IMR-90 (cell line): ENCODE measurements at regions not wholly inside any gene's neighbourhood (a gene's known extent, or its start where the extent isn't known, plus 50 kb on each side); places are given as distances from the start of the nearest gene placed in this dataset.

Source experiments
- ATAC-seq: fragments of 200-7000 bp; cut with Tn5 transposase; 2 replicates; pipeline ENCODE4 v1.9.1; 2020; ENCODE audit warnings: low read depth, mild to moderate bottlenecking, moderate library complexity
- BruUV-seq: library from RNA; stranded (reverse); fragments of 400-500 nt; replicated peaks from 2 replicates; lab custom pipeline; 2021; lab: Mats Ljungman, UMichigan
- CTCF ChIA-PET: fragments of 300-600 bp; formaldehyde crosslinking; extraction: SDS; loops from one replicate; lab custom pipeline; 2021; ENCODE audit warnings: antibody characterized with exemption; lab: Yijun Ruan, JAX
- POLR2A ChIA-PET: fragments of 300-600 bp; sonication (Branson Sonifier 250); formaldehyde crosslinking; loops from one replicate; lab custom pipeline; 2022; ENCODE audit warnings: antibody characterized with exemption; ENCODE audit not compliant: unreplicated experiment; lab: Charles Lee
- DNase-seq: peaks from one replicate; pipeline ENCODE4 v3.0.0; 2013
- H2AFZ ChIP-seq: replicated peaks from 2 replicates; pipeline ENCODE3; 2013; ENCODE audit warnings: low read length, mild to moderate bottlenecking; ENCODE audit not compliant: poor library complexity
- H2AK5ac ChIP-seq: 2 replicates; pipeline ENCODE4 v1.6.1; 2013; ENCODE audit warnings: low read depth, low read length, inconsistent platforms
- H2AK9ac ChIP-seq: replicated peaks from 2 replicates; pipeline ENCODE3; 2013; ENCODE audit warnings: mild to moderate bottlenecking, low read depth, low read length, moderate library complexity; ENCODE audit not compliant: poor library complexity
- H2BK120ac ChIP-seq: 2 replicates; pipeline ENCODE4 v1.6.1; 2013; ENCODE audit warnings: low read depth, low read length, inconsistent platforms
- H2BK15ac ChIP-seq: 3 replicates; pipeline ENCODE4 v1.6.1; 2013; ENCODE audit warnings: low read depth, low read length, inconsistent platforms
- H2BK20ac ChIP-seq: 2 replicates; pipeline ENCODE4 v1.6.1; 2013; ENCODE audit warnings: low read depth, mild to moderate bottlenecking, inconsistent platforms, low read length, moderate library complexity
- H2BK5ac ChIP-seq: 2 replicates; pipeline ENCODE4 v1.6.1; 2013; ENCODE audit warnings: mild to moderate bottlenecking, low read depth, low read length, inconsistent platforms; ENCODE audit not compliant: poor library complexity, severe bottlenecking
- H3K14ac ChIP-seq: replicated peaks from 2 replicates; pipeline ENCODE4 v1.6.1; 2013; ENCODE audit warnings: low read depth, low read length, inconsistent platforms
- H3K18ac ChIP-seq: 2 replicates; pipeline ENCODE4 v1.6.1; 2013; ENCODE audit warnings: low read depth, low read length, control low read depth
- H3K23ac ChIP-seq: 2 replicates; pipeline ENCODE4 v1.6.1; 2013; ENCODE audit warnings: low read depth, low read length, inconsistent platforms
- H3K27ac ChIP-seq: 2 replicates; pipeline ENCODE4 v1.5.1; 2013; ENCODE audit warnings: mild to moderate bottlenecking, control low read depth, low read length; ENCODE audit not compliant: insufficient read depth
- H3K27me3 ChIP-seq: 2 replicates; pipeline ENCODE4 v1.6.1; 2013; ENCODE audit warnings: low read length; ENCODE audit not compliant: control insufficient read depth, insufficient read depth
- H3K36me3 ChIP-seq: 2 replicates; pipeline ENCODE4 v1.6.1; 2013; ENCODE audit warnings: low read length, mixed read lengths; ENCODE audit not compliant: control insufficient read depth, insufficient read depth
- H3K4ac ChIP-seq: 2 replicates; pipeline ENCODE4 v1.6.1; 2013; ENCODE audit warnings: low read depth, low read length, inconsistent platforms
- H3K4me1 ChIP-seq: 2 replicates; pipeline ENCODE4 v1.6.1; 2013; ENCODE audit warnings: low read length, mixed read lengths; ENCODE audit not compliant: control insufficient read depth, insufficient read depth
- H3K4me2 ChIP-seq: 2 replicates; pipeline ENCODE4 v1.6.1; 2013; ENCODE audit warnings: low read depth, mild to moderate bottlenecking, control low read depth, low read length, moderate library complexity
- H3K4me3 ChIP-seq: 2 replicates; pipeline ENCODE4 v1.5.1; 2013; ENCODE audit warnings: low read depth, mild to moderate bottlenecking, control low read depth, low read length, moderate library complexity; ENCODE audit not compliant: insufficient read depth
- H3K56ac ChIP-seq: 2 replicates; pipeline ENCODE4 v1.6.1; 2013; ENCODE audit warnings: low read length, inconsistent platforms; ENCODE audit not compliant: insufficient read depth; ENCODE audit errors: extremely low read depth
- H3K79me1 ChIP-seq, 2 experiments: 2 replicates each; pipeline ENCODE4 v1.6.1; 2013; ENCODE audit warnings: low read length in 2 of 2, inconsistent platforms in 1 of 2, low read depth in 1 of 2
- H3K9ac ChIP-seq: 2 replicates; pipeline ENCODE4 v1.6.1; 2013; ENCODE audit warnings: low read depth, low read length, control low read depth
- H3K9me1 ChIP-seq: 2 replicates; pipeline ENCODE4 v1.6.1; 2013; ENCODE audit warnings: low read length, inconsistent platforms; ENCODE audit not compliant: insufficient read depth
- H3K9me3 ChIP-seq: 2 replicates; pipeline ENCODE4 v1.6.1; 2013; ENCODE audit warnings: low read length; ENCODE audit not compliant: control insufficient read depth, insufficient read depth
- H4K20me1 ChIP-seq: 2 replicates; pipeline ENCODE4 v1.6.1; 2013; ENCODE audit warnings: low read length, inconsistent platforms; ENCODE audit not compliant: insufficient read depth
- H4K5ac ChIP-seq: 2 replicates; pipeline ENCODE4 v1.6.1; 2013; ENCODE audit warnings: mild to moderate bottlenecking, low read depth, low read length, control low read depth
- H4K8ac ChIP-seq, 2 experiments: 2 replicates each; pipeline ENCODE4 v1.6.1; 2013; ENCODE audit warnings: low read depth in 2 of 2, low read length in 2 of 2, control low read depth in 1 of 2, inconsistent platforms in 1 of 2
- H4K91ac ChIP-seq: 2 replicates; pipeline ENCODE4 v1.6.1; 2013; ENCODE audit warnings: low read depth, low read length, inconsistent platforms; ENCODE audit not compliant: insufficient read depth
- BHLHE40 ChIP-seq: fragments of 150-350 bp; IDR thresholded peaks from 2 replicates; pipeline ENCODE4 v1.6.1; 2016; ENCODE audit warnings: mild to moderate bottlenecking, low read depth, low read length
- CEBPB ChIP-seq: IDR thresholded peaks from 2 replicates; pipeline ENCODE4 v1.6.1; 2012; ENCODE audit warnings: low read depth, low read length, improper control_type of control experiment
- FOS ChIP-seq: fragments of 150-350 bp; IDR thresholded peaks from 2 replicates; pipeline ENCODE4 v1.6.1; 2016; ENCODE audit warnings: low read depth, low read length
- SMC3 ChIP-seq: fragments of 150-350 bp; IDR thresholded peaks from 2 replicates; pipeline ENCODE4 v1.6.1; 2016; ENCODE audit warnings: low read depth, mild to moderate bottlenecking, antibody characterized with exemption, low read length, moderate library complexity
- WGBS, 2 experiments: methylation state at CpG; one replicate each; pipeline versions ENCODE4 v1.1.5 to v1.1.7; 2013; ENCODE audit warnings: missing lambda C conversion rate in 2 of 2; ENCODE audit not compliant: insufficient read length in 1 of 2; ENCODE audit errors: extremely low coverage in 2 of 2; 5-methylcytosine and 5-hydroxymethylcytosine counted together
- dilution Hi-C: fragments of 300-500 bp; cut with HindIII; formaldehyde crosslinking; loops from one replicate; pipeline ENCODE4 v1.14.3; 2018; ENCODE audit warnings: low sequenced_read_pairs; ENCODE audit not compliant: unreplicated experiment
- in situ Hi-C: fragments of 300-500 bp; cut with MboI; formaldehyde crosslinking; loops from 3 replicates; pipeline ENCODE4 v1.14.3; 2019; ENCODE audit warnings: low sequenced_read_pairs, inconsistent platforms, mixed read lengths
- intact Hi-C: fragments of 100-400 bp; cut with micrococcal nuclease; formaldehyde crosslinking; loops from 2 replicates; pipeline ENCODE4 v1.10.0; 2022

DNA sequence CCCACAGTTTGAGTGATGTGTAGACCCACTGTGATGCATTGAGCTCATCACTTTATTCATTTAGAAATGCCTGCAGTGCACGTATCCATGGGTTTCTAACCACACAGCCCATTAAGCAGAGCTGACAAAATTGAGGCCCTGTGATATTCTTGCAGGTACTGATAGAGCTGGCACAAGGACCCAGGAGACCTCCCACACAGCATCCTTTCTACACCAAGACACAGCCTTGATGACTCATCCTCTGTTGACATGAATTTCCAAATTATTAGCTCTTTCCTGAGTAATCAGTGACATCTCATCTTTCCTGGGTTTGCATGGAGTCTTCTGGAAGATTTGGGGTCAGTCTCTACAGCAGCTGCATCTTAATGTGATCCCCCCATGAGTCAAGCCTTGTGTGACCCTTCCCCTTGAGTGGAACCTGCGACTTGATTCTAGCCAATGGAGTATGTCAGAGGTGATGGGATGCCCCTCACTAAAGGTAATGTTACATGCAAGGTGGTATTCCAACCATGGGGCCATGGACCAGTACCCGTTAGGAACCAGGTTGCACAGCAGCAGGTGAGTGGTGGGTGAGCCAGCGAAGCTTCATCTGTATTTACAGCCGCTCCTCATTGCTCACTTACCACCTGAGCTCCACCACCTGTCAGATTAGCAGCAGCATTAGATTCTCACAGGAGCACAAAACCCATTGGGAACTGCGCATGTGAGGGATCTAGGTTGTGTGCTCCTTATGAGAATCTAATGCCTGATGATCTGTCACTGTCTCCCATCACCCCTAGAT, 181.1 kb upstream of the ARL4C start:
- peak; percentile 79 for DNase-seq
- Histone ChIP-seq H3K9me1 (peaks cover 53% of the 10 kb centered on the region), H3K27me3 (no peaks in the 10 kb centered on the region), H3K4me1 (peaks cover 47% of the 10 kb centered on the region), H3K79me1 (peaks cover 0 to 52% of the 10 kb centered on the region in 2 experiments; a peak in 2 of 4 replicates), H4K91ac (peak overlapping the region; percentile 98), H2BK15ac (peak overlapping the region; percentile 75; the same call in 2 of the 3 replicates), H2AFZ (no peak overlapping the region), H4K5ac (peak overlapping the region; percentile 66), H3K4me3 (no peak overlapping the region), H2BK20ac (peak overlapping the region; percentile 99), H3K4ac (peak overlapping the region; percentile 95), H3K4me2 (peak overlapping the region; percentile 10; the same call in 1 of the 2 replicates), H3K9me3 (no peaks in the 10 kb centered on the region), H4K8ac (peak overlapping the region; percentile 79 to 98; a peak in 3 of 4 replicates), H4K20me1 (no peaks in the 10 kb centered on the region), H3K18ac (peak overlapping the region; percentile 88), H2AK9ac (no peak overlapping the region), H2AK5ac (peak overlapping the region; percentile 93), H3K56ac (no peak overlapping the region), H3K27ac (peak overlapping the region; percentile 66), H3K23ac (peak overlapping the region; percentile 90), H2BK5ac (peak overlapping the region; percentile 93), H3K14ac (peak overlapping the region; percentile 82), H3K9ac (no peak overlapping the region), H3K36me3 (no peaks in the 10 kb centered on the region), H2BK120ac (peak overlapping the region; percentile 99)
- CTCF ChIA-PET = interaction anchor here (1.2 to 1.6 kb wide), 2 partner anchors 113 to 204 kb away, joined by 3 read pairs; no protein-coding TSS in a partner anchor
- ATAC-seq = no peak
- TF ChIP-seq BHLHE40 (peak; percentile 54; the same call in 1 of the 2 replicates), FOS (peak; percentile 97), SMC3 (no peak), CEBPB (peak; percentile 26; the same call in 1 of the 2 replicates)
- dilution Hi-C loops (no loop called here), in situ Hi-C loops (no loop called here), intact Hi-C loops (loop anchor here (5.0 to 10.0 kb wide), 5 partner anchors 81 to 439 kb away; no protein-coding TSS in a partner anchor)
- no TSS peak for BruUV-seq
- WGBS, 2 experiments = no CpG with 5 or more reads among the region's 6 CpGs
- POLR2A ChIA-PET = no interaction called here
